Erythroblast (primary cell): ENCODE measurements at regions not wholly inside any gene's neighbourhood (a gene's known extent, or its start where the extent isn't known, plus 50 kb on each side); places are given as distances from the start of the nearest gene placed in this dataset.

ENCODE experiments used
- DNase-seq, 2 experiments: peaks; one replicate each; lab custom pipeline; 2025; lab: John Stamatoyannopoulos, UW
- GATA1 ChIP-seq: IDR thresholded peaks from 2 replicates; pipeline ENCODE4 v1.6.1; 2011; ENCODE audit warnings: low read depth, mild to moderate bottlenecking, control low read depth, low read length, moderate library complexity
- POLR2A ChIP-seq: IDR thresholded peaks from 2 replicates; pipeline ENCODE4 v1.6.1; 2011; ENCODE audit warnings: mild to moderate bottlenecking, low read length

GRCh38 chr2:21800356-21800755 is 676.6 kb downstream of the TDRD15 start:
- TF ChIP-seq POLR2A (no peak), GATA1 (no peak)

GRCh38 chr2:21803550-21803949 is 679.8 kb downstream of the TDRD15 start:
- TF ChIP-seq GATA1: no peak
- no peak for TF ChIP-seq POLR2A
- no peak for DNase-seq

More at GRCh38 chr2:21800356-21800755, 676.6 kb downstream of the TDRD15 start:
- DNase-seq: no peak

- no peak for DNase-seq
- no peak for TF ChIP-seq GATA1
- TF ChIP-seq POLR2A: no peak
Observed at GRCh38 chr2:21804151-21804550, 680.4 kb downstream of the TDRD15 start.

- DNase-seq: no peak
- TF ChIP-seq GATA1 (no peak), POLR2A (no peak)
Observed at GRCh38 chr2:21811541-21811940, 687.8 kb downstream of the TDRD15 start.

- no peak for DNase-seq
- TF ChIP-seq POLR2A: no peak
- no peak for TF ChIP-seq GATA1
Observed at GRCh38 chr2:21812766-21813165, 689.0 kb downstream of the TDRD15 start.

GRCh38 chr2:21814588-21815149 is 690.9 kb downstream of the TDRD15 start:
- no peak for DNase-seq
- TF ChIP-seq GATA1 (no peak), POLR2A (no peak)

- no peak for DNase-seq
Observed at GRCh38 chr2:21818212-21818795, 694.5 kb downstream of the TDRD15 start.

GRCh38 chr2:21819454-21819853 is 695.7 kb downstream of the TDRD15 start:
- no peak for DNase-seq
- TF ChIP-seq POLR2A (no peak), GATA1 (no peak)

More at GRCh38 chr2:21818212-21818795, 694.5 kb downstream of the TDRD15 start:
- TF ChIP-seq GATA1 (no peak), POLR2A (no peak)

GRCh38 chr2:21820271-21820670 is 696.5 kb downstream of the TDRD15 start:
- TF ChIP-seq POLR2A (no peak), GATA1 (no peak)
- no peak for DNase-seq

- no peak for DNase-seq
Observed at GRCh38 chr2:21821672-21822227, 698.0 kb downstream of the TDRD15 start.

GRCh38 chr2:21822505-21822904 is 698.7 kb downstream of the TDRD15 start:
- TF ChIP-seq POLR2A (no peak), GATA1 (no peak)
- DNase-seq: no peak

More at GRCh38 chr2:21821672-21822227, 698.0 kb downstream of the TDRD15 start:
- TF ChIP-seq POLR2A (no peak), GATA1 (no peak)

GRCh38 chr2:21833767-21834166 is 710.0 kb downstream of the TDRD15 start:
- DNase-seq: no peak
- no peak for TF ChIP-seq POLR2A
- no peak for TF ChIP-seq GATA1

GRCh38 chr2:21836261-21836660 is 712.5 kb downstream of the TDRD15 start:
- DNase-seq: no peak
- TF ChIP-seq GATA1 (no peak), POLR2A (no peak)

GRCh38 chr2:21836719-21837118 is 713.0 kb downstream of the TDRD15 start:
- DNase-seq: no peak
- TF ChIP-seq GATA1: no peak
- no peak for TF ChIP-seq POLR2A
